K562 (cell line): ENCODE measurements at regions not wholly inside any gene's neighbourhood (a gene's known extent, or its start where the extent isn't known, plus 50 kb on each side); places are given as distances from the start of the nearest gene placed in this dataset.

Experiments
- ATAC-seq: fragments of 200-7000 bp; cut with Tn5 transposase; 3 replicates; pipeline ENCODE4 v1.9.1; 2020; ENCODE audit warnings: moderate library complexity
- BruUV-seq: library from RNA; stranded (reverse); fragments of 400-500 nt; replicated peaks from 2 replicates; lab custom pipeline; 2021; lab: Mats Ljungman, UMichigan
- CTCF ChIA-PET: fragments of 300-600 bp; formaldehyde crosslinking; extraction: SDS; loops from one replicate; lab custom pipeline; 2021; ENCODE audit warnings: low intra/inter-chr PET ratio; lab: Yijun Ruan, JAX
- POLR2A ChIA-PET: fragments of 300-600, 350-650 bp; sonication (Branson Sonifier 250); formaldehyde crosslinking; extraction: SDS; loops from one replicate; lab custom pipeline; 2021; ENCODE audit warnings: antibody characterized with exemption, inconsistent platforms; lab: Yijun Ruan, JAX
- DNase-seq, 4 experiments: peaks; one replicate each; pipeline versions ENCODE4 v3.0.0 to v3.0.0-alpha.2; 2011 to 2018; ENCODE audit warnings: low spot score in 3 of 4, mixed read lengths in 3 of 4; ENCODE audit errors: extremely low read depth in 1 of 4
- FAIRE-seq: peaks from 2 replicates; lab custom pipeline; 2011; peaks lifted over from hg19 to GRCh38; lab: Jason Lieb, UNC
- H2AFZ ChIP-seq: 2 replicates; pipeline ENCODE4 v1.6.0; 2011; ENCODE audit warnings: low read depth, low read length, control low read depth, inconsistent platforms
- H3K27ac ChIP-seq: fragments of 200-600 bp; 3 replicates; pipeline ENCODE4 v1.8.0; 2011; ENCODE audit warnings: low read depth, mild to moderate bottlenecking, control low read depth, inconsistent platforms, low read length, moderate library complexity, mixed read lengths; ENCODE audit errors: extremely low read depth
- H3K27me3 ChIP-seq, 2 experiments: fragments of 300-600 bp in 1 of 2; 2 replicates in 1 of 2; 3 replicates in 1 of 2; pipeline versions ENCODE4 v1.6.0 to v1.8.0; 2011; ENCODE audit warnings: inconsistent platforms in 2 of 2, low read length in 2 of 2, mild to moderate bottlenecking in 1 of 2, mixed read lengths in 1 of 2, moderate library complexity in 1 of 2; ENCODE audit not compliant: control insufficient read depth in 2 of 2, insufficient read depth in 2 of 2
- H3K36me3 ChIP-seq: fragments of 300-600 bp; 3 replicates; pipeline ENCODE4 v1.8.0; 2011; ENCODE audit warnings: mild to moderate bottlenecking, low read length, inconsistent platforms; ENCODE audit not compliant: control insufficient read depth, insufficient read depth
- H3K4me1 ChIP-seq, 2 experiments: fragments of 200-600 bp in 1 of 2; replicated peaks in 1 of 2; 2 replicates in 1 of 2; 3 replicates in 1 of 2; pipeline versions ENCODE4 v1.5.1 to v1.8.0; 2011; ENCODE audit warnings: inconsistent platforms in 2 of 2, low read length in 2 of 2, mild to moderate bottlenecking in 1 of 2, mixed read lengths in 1 of 2, moderate library complexity in 1 of 2; ENCODE audit not compliant: control insufficient read depth in 2 of 2, insufficient read depth in 2 of 2
- H3K4me2 ChIP-seq: 2 replicates; pipeline ENCODE4 v1.6.1; 2011; ENCODE audit warnings: low read length, control low read depth, inconsistent platforms, mixed read lengths; ENCODE audit not compliant: insufficient read depth
- H3K4me3 ChIP-seq: fragments of 200-600 bp; sonication (generic), shearing (Covaris generic); 2 replicates; pipeline ENCODE4 v1.5.1; 2016; ENCODE audit warnings: control low read depth, inconsistent platforms
- H3K79me2 ChIP-seq: fragments of 200-600 bp; 3 replicates; pipeline ENCODE4 v1.8.0; 2011; ENCODE audit warnings: low read length, inconsistent platforms; ENCODE audit not compliant: control insufficient read depth, insufficient read depth
- H3K9ac ChIP-seq, 2 experiments: 2 replicates each; pipeline versions ENCODE4 v1.6.0 to v1.6.1; 2011; ENCODE audit warnings: low read depth in 2 of 2, low read length in 2 of 2, control low read depth in 1 of 2, inconsistent platforms in 1 of 2, mild to moderate bottlenecking in 1 of 2, mixed read lengths in 1 of 2; ENCODE audit not compliant: insufficient read depth in 1 of 2
- H3K9me1 ChIP-seq: one replicate; pipeline ENCODE4 v1.6.0; 2011; ENCODE audit warnings: inconsistent platforms, mild to moderate bottlenecking, low read length, moderate library complexity; ENCODE audit not compliant: control insufficient read depth, insufficient read depth
- H3K9me3 ChIP-seq: replicated peaks from 2 replicates; pipeline ENCODE4 v1.5.1; 2011; ENCODE audit warnings: low read depth, low read length, inconsistent platforms; ENCODE audit not compliant: control insufficient read depth, insufficient read depth
- H4K20me1 ChIP-seq: replicated peaks from 2 replicates; pipeline ENCODE4 v1.6.1; 2011; ENCODE audit warnings: low read length, inconsistent platforms, mixed read lengths; ENCODE audit not compliant: control insufficient read depth, insufficient read depth
- BRF1 ChIP-seq: IDR thresholded peaks from 3 replicates; pipeline ENCODE4 v1.6.1; 2011; ENCODE audit warnings: borderline replicate concordance, mild to moderate bottlenecking; ENCODE audit not compliant: insufficient read length; ENCODE audit errors: extremely low read depth
- FUS ChIP-seq: fragments of 200-400 bp; formaldehyde crosslinking; optimal IDR thresholded peaks from 2 replicates; pipeline ENCODE3; 2017; ENCODE audit warnings: low read depth, low read length
- RERE ChIP-seq: sonication (generic); formaldehyde crosslinking; IDR thresholded peaks from 2 replicates; pipeline ENCODE4 v1.8.0; 2023; ENCODE audit warnings: missing genetic modification reagents, mild to moderate bottlenecking, borderline replicate concordance
- WGBS: fragments of 100-300 bp; shearing (Covaris generic); methylation state at CpG from one replicate; pipeline ENCODE4 v1.1.6; 2016; ENCODE audit warnings: low coverage, mixed read lengths; ENCODE audit not compliant: insufficient coverage; ENCODE audit errors: missing lambda C conversion rate; 5-methylcytosine and 5-hydroxymethylcytosine counted together
- in situ Hi-C: fragments of 300-500 bp; cut with MboI; formaldehyde crosslinking; loops from 4 replicates; pipeline ENCODE4 v1.15.0; 2018; ENCODE audit warnings: inconsistent platforms, mixed read lengths
- intact Hi-C: fragments of 100-400 bp; cut with micrococcal nuclease; formaldehyde crosslinking; loops from 2 replicates; pipeline ENCODE4 v1.14.2; 2022

GRCh38 chr11:116473206-116473769 is 299.5 kb downstream of the BUD13 start:
- WGBS = 0% methylated on average over 1 of the region's 1 CpG
- in situ Hi-C loops = no loop called here
- Histone ChIP-seq H3K9me3 (no peaks in the 10 kb centered on the region), H3K36me3 (no peaks in the 10 kb centered on the region), H3K27ac (no peak overlapping the region), H4K20me1 (no peaks in the 10 kb centered on the region), H2AFZ (no peak overlapping the region), H3K9me1 (no peaks in the 10 kb centered on the region), H3K4me3 (no peak overlapping the region), H3K27me3 (no peaks in the 10 kb centered on the region; a peak in 1 of 5 replicates), H3K4me2 (no peak overlapping the region), H3K79me2 (no peaks in the 10 kb centered on the region), H3K4me1 (no peaks in the 10 kb centered on the region), H3K9ac (no peak overlapping the region)
- intact Hi-C loops = no loop called here
- ChIA-PET POLR2A (interaction anchor here (2.5 kb wide), 1 partner anchor 19 kb away, joined by 6 read pairs; no protein-coding TSS in a partner anchor), CTCF (no interaction called here)
- ATAC-seq (no peak), FAIRE-seq (no peak), DNase-seq (no peak)
- no TSS peak for BruUV-seq
- TF ChIP-seq FUS = no peak
- no peak for TF ChIP-seq BRF1
- TF ChIP-seq RERE (CRISPR knock-in tag) = no peak
